Naive thymus-derived CD4-positive, alpha-beta T cell (primary cell): ENCODE measurements at regions not wholly inside any gene's neighbourhood (a gene's known extent, or its start where the extent isn't known, plus 50 kb on each side); places are given as distances from the start of the nearest gene placed in this dataset.

Source experiments
- ATAC-seq: fragments of 150-1000 bp; cut with Tn5 transposase; 2 replicates; pipeline ENCODE4 v1.10.0; 2021; ENCODE audit warnings: mild to moderate bottlenecking, moderate library complexity
- CTCF ChIA-PET: fragments of 350-600 bp; sonication (Branson Sonifier 250); formaldehyde crosslinking; loops from one replicate; lab custom pipeline; 2021; ENCODE audit warnings: antibody characterized with exemption; lab: Charles Lee
- POLR2A ChIA-PET: fragments of 350-600 bp; sonication (Branson Sonifier 250); formaldehyde crosslinking; loops from one replicate; lab custom pipeline; 2021; ENCODE audit warnings: antibody characterized with exemption, inconsistent platforms; lab: Charles Lee
- DNase-seq, 9 donors: peaks; one replicate each; pipeline versions ENCODE4 v3.0.0 to v3.0.0-alpha.2; 2020 to 2022; ENCODE audit warnings: mixed read lengths in 1 of 9
- H3K27ac ChIP-seq: one replicate; pipeline ENCODE4 v1.7.0; 2013; ENCODE audit warnings: mild to moderate bottlenecking, low read depth, low read length, moderate library complexity
- H3K27me3 ChIP-seq, 2 donors: one replicate each; pipeline ENCODE4 v1.7.0; 2013; ENCODE audit warnings: low read length in 2 of 2, mild to moderate bottlenecking in 2 of 2, moderate library complexity in 2 of 2; ENCODE audit not compliant: control insufficient read depth in 2 of 2, insufficient read depth in 2 of 2
- H3K36me3 ChIP-seq, 3 experiments: 1 replicate in 2 of 3; 2 replicates in 1 of 3; pipeline ENCODE4 v1.7.0; 2013; ENCODE audit warnings: low read length in 3 of 3, mild to moderate bottlenecking in 3 of 3, moderate library complexity in 1 of 3; ENCODE audit not compliant: insufficient read depth in 3 of 3, control insufficient read depth in 2 of 3
- H3K4me1 ChIP-seq, 2 donors: one replicate each; pipeline ENCODE4 v1.7.0; 2013; ENCODE audit warnings: low read length in 2 of 2, mild to moderate bottlenecking in 2 of 2, moderate library complexity in 1 of 2; ENCODE audit not compliant: control insufficient read depth in 2 of 2, insufficient read depth in 2 of 2
- H3K4me3 ChIP-seq: 2 replicates; pipeline ENCODE4 v1.7.0; 2013; ENCODE audit warnings: mild to moderate bottlenecking, low read length
- H3K9me3 ChIP-seq, 3 experiments: 1 replicate in 2 of 3; 2 replicates in 1 of 3; pipeline ENCODE4 v1.7.0; 2013; ENCODE audit warnings: low read length in 3 of 3; ENCODE audit not compliant: control insufficient read depth in 2 of 3
- H3K27ac Mint-ChIP-seq, 9 donors: one replicate each; pipeline ENCODE4 v1.8.0; 2020 to 2022; ENCODE audit warnings: mixed read lengths in 9 of 9, mild to moderate bottlenecking in 8 of 9, moderate library complexity in 5 of 9, inconsistent platforms in 2 of 9
- H3K27me3 Mint-ChIP-seq, 5 donors: one replicate each; pipeline ENCODE4 v1.8.0; 2021 to 2022; ENCODE audit warnings: mixed read lengths in 5 of 5, mild to moderate bottlenecking in 1 of 5
- H3K36me3 Mint-ChIP-seq, 5 donors: one replicate each; pipeline ENCODE4 v1.8.0; 2020 to 2022; ENCODE audit warnings: mixed read lengths in 5 of 5, mild to moderate bottlenecking in 3 of 5, inconsistent platforms in 1 of 5
- H3K4me1 Mint-ChIP-seq, 7 donors: one replicate each; pipeline ENCODE4 v1.8.0; 2020 to 2022; ENCODE audit warnings: mixed read lengths in 7 of 7, mild to moderate bottlenecking in 3 of 7, inconsistent platforms in 1 of 7
- H3K4me3 Mint-ChIP-seq, 10 donors: one replicate each; pipeline ENCODE4 v1.8.0; 2020 to 2022; ENCODE audit warnings: mild to moderate bottlenecking in 10 of 10, mixed read lengths in 10 of 10, moderate library complexity in 6 of 10, inconsistent platforms in 2 of 10
- H3K9me3 Mint-ChIP-seq, 11 donors: one replicate each; pipeline ENCODE4 v1.8.0; 2020 to 2022; ENCODE audit warnings: mixed read lengths in 11 of 11, mild to moderate bottlenecking in 4 of 11, inconsistent platforms in 1 of 11, moderate library complexity in 1 of 11
- intact Hi-C, 2 donors: fragments of 100-400 bp; cut with micrococcal nuclease; formaldehyde crosslinking; loops; one replicate each; pipeline ENCODE4 v1.15.1; 2023

- peaks cover 0 to 3% (median 0%) of the 10 kb centered on the region in 11 donors for H3K9me3 Mint-ChIP-seq
- intact Hi-C loops: no loop called here
- no peak overlapping the region for H3K4me3 ChIP-seq
- no peaks in the 10 kb centered on the region for H3K27me3 Mint-ChIP-seq
- H3K9me3 ChIP-seq: no peaks in the 10 kb centered on the region
- no peaks in the 10 kb centered on the region for H3K4me1 Mint-ChIP-seq
- H3K27ac Mint-ChIP-seq: no peak overlapping the region
- H3K36me3 Mint-ChIP-seq: no peaks in the 10 kb centered on the region
- no peak overlapping the region for H3K4me3 Mint-ChIP-seq
- ATAC-seq (no peak), DNase-seq (no peak)
- no peaks in the 10 kb centered on the region for H3K4me1 ChIP-seq
- H3K36me3 ChIP-seq: no peaks in the 10 kb centered on the region
- no peaks in the 10 kb centered on the region for H3K27me3 ChIP-seq
- H3K27ac ChIP-seq: no peak overlapping the region
- POLR2A ChIA-PET: no interaction called here
- CTCF ChIA-PET: no interaction called here
Observed at GRCh38 chrX:36787752-36788151, 220.4 kb upstream of the FAM47C start.

- ChIA-PET CTCF (no interaction called here), POLR2A (no interaction called here)
- no peak for DNase-seq
- Histone ChIP-seq H3K27ac (no peak overlapping the region), H3K27me3 (no peaks in the 10 kb centered on the region), H3K4me3 (no peak overlapping the region), H3K4me1 (no peaks in the 10 kb centered on the region), H3K36me3 (no peaks in the 10 kb centered on the region), H3K9me3 (no peaks in the 10 kb centered on the region)
- ATAC-seq: no peak
- H3K36me3 Mint-ChIP-seq: no peaks in the 10 kb centered on the region
- H3K4me1 Mint-ChIP-seq: no peaks in the 10 kb centered on the region
- no peak overlapping the region for H3K27ac Mint-ChIP-seq
- H3K4me3 Mint-ChIP-seq: no peak overlapping the region
- H3K9me3 Mint-ChIP-seq: peaks cover 0 to 2% (median 0%) of the 10 kb centered on the region in 11 donors
- intact Hi-C loops: no loop called here
- H3K27me3 Mint-ChIP-seq: peaks cover 0 to 4% (median 0%) of the 10 kb centered on the region in 5 donors
Observed at GRCh38 chrX:36803151-36803550, 205.0 kb upstream of the FAM47C start.

- CTCF ChIA-PET: no interaction called here
- no peak for ATAC-seq
Observed at GRCh38 chrX:36804066-36804465, 204.1 kb upstream of the FAM47C start.

GRCh38 chrX:36844857-36845256, 163.3 kb upstream of the FAM47C start:
- H3K27me3 Mint-ChIP-seq: no peaks in the 10 kb centered on the region
- Histone ChIP-seq H3K27ac (no peak overlapping the region), H3K36me3 (no peaks in the 10 kb centered on the region), H3K9me3 (no peaks in the 10 kb centered on the region), H3K4me1 (no peaks in the 10 kb centered on the region), H3K27me3 (no peaks in the 10 kb centered on the region), H3K4me3 (no peak overlapping the region)
- POLR2A ChIA-PET: no interaction called here
- DNase-seq: no peak
- H3K27ac Mint-ChIP-seq: no peak overlapping the region
- no peak overlapping the region for H3K4me3 Mint-ChIP-seq
- intact Hi-C loops: no loop called here
- H3K4me1 Mint-ChIP-seq: no peaks in the 10 kb centered on the region
- H3K9me3 Mint-ChIP-seq: no peaks in the 10 kb centered on the region
- CTCF ChIA-PET: no interaction called here
- H3K36me3 Mint-ChIP-seq: no peaks in the 10 kb centered on the region
- no peak for ATAC-seq

More at GRCh38 chrX:36804066-36804465, 204.1 kb upstream of the FAM47C start:
- no peak for DNase-seq
- Histone ChIP-seq H3K27me3 (no peaks in the 10 kb centered on the region), H3K27ac (no peak overlapping the region), H3K4me1 (no peaks in the 10 kb centered on the region), H3K36me3 (no peaks in the 10 kb centered on the region), H3K9me3 (no peaks in the 10 kb centered on the region), H3K4me3 (no peak overlapping the region)
- Mint-ChIP-seq H3K9me3 (peaks cover 0 to 1% (median 0%) of the 10 kb centered on the region in 11 donors), H3K27me3 (peaks cover 0 to 4% (median 0%) of the 10 kb centered on the region in 5 donors), H3K4me1 (no peaks in the 10 kb centered on the region), H3K36me3 (no peaks in the 10 kb centered on the region), H3K27ac (no peak overlapping the region), H3K4me3 (no peak overlapping the region)
- POLR2A ChIA-PET: no interaction called here
- intact Hi-C loops: no loop called here

GRCh38 chrX:36847496-36847895, 160.7 kb upstream of the FAM47C start:
- Histone ChIP-seq H3K4me1 (no peaks in the 10 kb centered on the region), H3K27me3 (no peaks in the 10 kb centered on the region), H3K36me3 (no peaks in the 10 kb centered on the region), H3K4me3 (no peak overlapping the region), H3K9me3 (no peaks in the 10 kb centered on the region), H3K27ac (no peak overlapping the region)
- ChIA-PET POLR2A (no interaction called here), CTCF (no interaction called here)
- H3K27ac Mint-ChIP-seq: no peak overlapping the region
- peaks cover 0 to 3% (median 0%) of the 10 kb centered on the region in 11 donors for H3K9me3 Mint-ChIP-seq
- H3K27me3 Mint-ChIP-seq: no peaks in the 10 kb centered on the region
- ATAC-seq (no peak), DNase-seq (no peak)
- no peaks in the 10 kb centered on the region for H3K4me1 Mint-ChIP-seq
- no peaks in the 10 kb centered on the region for H3K36me3 Mint-ChIP-seq
- no peak overlapping the region for H3K4me3 Mint-ChIP-seq
- intact Hi-C loops: no loop called here

- H3K4me1 ChIP-seq: no peaks in the 10 kb centered on the region
- Mint-ChIP-seq H3K27me3 (no peaks in the 10 kb centered on the region), H3K4me3 (no peak overlapping the region), H3K4me1 (no peaks in the 10 kb centered on the region), H3K27ac (no peak overlapping the region), H3K9me3 (peaks cover 0 to 3% (median 0%) of the 10 kb centered on the region in 11 donors), H3K36me3 (no peaks in the 10 kb centered on the region)
- CTCF ChIA-PET: no interaction called here
- H3K27me3 ChIP-seq: no peaks in the 10 kb centered on the region
- no peak overlapping the region for H3K4me3 ChIP-seq
- H3K36me3 ChIP-seq: no peaks in the 10 kb centered on the region
- DNase-seq (no peak), ATAC-seq (no peak)
- intact Hi-C loops: no loop called here
- no peak overlapping the region for H3K27ac ChIP-seq
- no peaks in the 10 kb centered on the region for H3K9me3 ChIP-seq
- POLR2A ChIA-PET: no interaction called here
Observed at GRCh38 chrX:36849407-36849806, 158.8 kb upstream of the FAM47C start.

GRCh38 chrX:36856849-36857248, 151.3 kb upstream of the FAM47C start:
- Histone ChIP-seq H3K27ac (no peak overlapping the region), H3K27me3 (no peaks in the 10 kb centered on the region), H3K9me3 (no peaks in the 10 kb centered on the region), H3K4me1 (no peaks in the 10 kb centered on the region), H3K4me3 (no peak overlapping the region), H3K36me3 (no peaks in the 10 kb centered on the region)
- Mint-ChIP-seq H3K36me3 (no peaks in the 10 kb centered on the region), H3K4me3 (no peak overlapping the region), H3K9me3 (peaks cover 0 to 2% (median 0%) of the 10 kb centered on the region in 11 donors), H3K27ac (no peak overlapping the region), H3K27me3 (peaks cover 0 to 4% (median 0%) of the 10 kb centered on the region in 5 donors), H3K4me1 (no peaks in the 10 kb centered on the region)
- intact Hi-C loops: no loop called here
- ChIA-PET POLR2A (no interaction called here), CTCF (no interaction called here)
- ATAC-seq (no peak), DNase-seq (no peak)
